HG03159 (cell line): ENCODE measurements at regions not wholly inside any gene's neighbourhood (a gene's known extent, or its start where the extent isn't known, plus 50 kb on each side); places are given as distances from the start of the nearest gene placed in this dataset.
"Not testable (repeated sequence)": the region's sequence is repeated elsewhere in the genome, so short reads cannot be mapped to it uniquely, and the experiment has no call there.

ENCODE experiments used
- ATAC-seq: cut with Tn5 transposase; IDR thresholded peaks from one replicate; pipeline ENCODE4 v1.9.1; 2021; ENCODE audit warnings: mild to moderate bottlenecking, moderate library complexity; ENCODE audit not compliant: unreplicated experiment

- no peak for ATAC-seq
Measured at GRCh38 chr6:43893073-43893472, 123.1 kb downstream of the VEGFA start.

DNA sequence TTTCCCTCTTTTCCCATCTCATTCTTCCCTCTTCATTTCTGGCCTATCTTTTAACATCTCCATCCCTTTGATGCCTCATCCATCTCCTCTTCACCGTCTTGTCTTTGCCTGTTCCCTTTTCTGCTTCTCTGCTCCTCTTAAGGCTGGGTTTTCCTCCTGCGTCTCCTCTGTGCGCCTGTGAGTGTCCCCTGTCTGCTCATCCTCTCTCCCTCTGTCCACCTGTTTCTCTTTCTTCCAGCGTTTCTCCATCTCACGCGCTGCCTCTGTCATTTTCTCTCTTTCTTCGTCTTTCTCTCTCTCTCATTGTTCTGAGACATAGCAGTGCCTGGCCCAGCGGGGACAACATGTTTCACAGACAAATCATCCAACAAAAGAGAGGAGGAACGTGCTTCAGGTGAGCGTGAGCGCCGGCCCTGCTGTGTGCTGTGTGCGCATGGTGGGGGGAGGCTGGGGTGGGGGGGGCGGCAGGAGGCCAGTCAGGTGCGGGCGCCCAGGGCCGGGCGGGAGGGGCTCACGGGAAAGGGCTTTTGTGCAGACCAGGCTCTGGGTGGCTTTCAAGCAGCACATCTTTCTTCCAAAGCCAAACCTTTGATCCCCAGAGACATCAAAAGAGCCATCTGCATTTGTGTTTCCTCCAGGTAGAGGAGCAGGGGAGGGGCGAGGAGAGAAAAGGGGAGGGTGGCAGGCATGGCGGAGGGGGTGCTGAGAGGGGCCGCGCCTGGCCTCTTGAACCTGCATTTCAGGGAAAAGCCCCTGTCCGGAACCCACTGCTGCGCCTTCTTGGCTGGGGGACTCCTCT lies 121.3 kb downstream of the VEGFA start:
- no peak for ATAC-seq

GRCh38 chr6:43890197-43891062 lies 120.4 kb downstream of the VEGFA start:
- ATAC-seq = no peak

DNA sequence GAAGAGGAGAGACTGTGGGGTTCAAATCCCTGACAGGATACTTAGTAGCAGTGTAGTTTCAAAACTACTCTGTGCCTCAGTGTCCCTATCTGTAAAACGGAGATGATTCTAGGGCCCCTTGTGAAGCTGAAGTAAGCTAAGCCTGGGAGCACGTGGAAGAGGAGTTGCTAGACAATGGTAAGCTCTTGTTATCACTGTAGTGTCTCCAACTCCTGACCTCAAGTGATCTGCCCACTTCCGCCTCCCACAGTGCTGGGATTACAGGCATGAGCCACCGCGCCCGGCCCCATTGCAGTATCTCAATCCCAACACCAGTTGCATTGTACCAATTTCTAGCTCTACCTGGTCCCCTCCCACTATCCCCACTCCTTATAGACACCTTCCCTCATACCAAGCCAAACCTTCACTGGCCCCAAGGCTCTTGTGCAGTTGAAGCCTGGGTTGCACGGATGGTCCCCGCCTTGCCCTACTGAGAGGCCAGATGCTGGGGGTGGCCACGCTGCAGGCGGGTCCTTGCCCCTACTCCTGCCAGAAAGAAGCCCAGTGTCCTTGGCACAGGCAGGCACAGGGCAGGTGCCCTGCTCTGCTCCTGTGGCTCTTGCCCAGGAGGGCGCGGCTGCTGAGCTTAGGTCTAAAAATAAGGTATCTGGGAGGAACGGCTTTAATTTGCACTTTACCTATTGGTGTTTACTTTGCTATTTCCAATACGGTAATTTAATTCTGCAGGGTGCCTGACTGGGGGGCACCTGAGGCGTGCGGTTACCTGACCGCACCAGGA lies 118.1 kb downstream of the VEGFA start:
- no peak for ATAC-seq

GRCh38 chr6:43887340-43887858 lies 117.4 kb downstream of the VEGFA start:
- no peak for ATAC-seq

- no peak for ATAC-seq
Measured at GRCh38 chr6:43886717-43887339, 116.8 kb downstream of the VEGFA start.

DNA sequence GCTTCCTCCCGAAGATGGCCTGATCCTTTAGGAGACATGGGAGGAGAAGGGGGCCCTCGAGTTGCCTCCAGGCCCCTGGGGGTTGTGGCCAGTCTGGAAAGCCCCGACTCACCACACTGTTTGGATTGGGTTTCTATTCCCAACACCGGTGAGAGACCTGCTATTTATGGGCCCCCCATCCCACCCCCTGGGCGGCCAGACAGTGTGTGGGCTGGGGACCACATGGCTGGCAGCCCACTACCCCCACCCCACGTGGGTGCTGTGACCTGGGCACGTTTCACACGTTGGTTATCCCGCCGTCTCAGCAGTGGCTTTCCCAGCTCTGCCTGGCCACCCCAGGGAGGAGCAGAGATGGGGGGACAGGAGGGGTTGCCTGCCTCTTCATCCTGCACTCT lies 116.1 kb downstream of the VEGFA start:
- ATAC-seq = no peak

GRCh38 chr6:43885399-43886066 lies 115.5 kb downstream of the VEGFA start:
- ATAC-seq = no peak

GRCh38 chr6:43884652-43885022 lies 114.6 kb downstream of the VEGFA start:
- no peak for ATAC-seq

- ATAC-seq = peak; percentile 49
Measured at GRCh38 chr6:43883847-43884651, 114.0 kb downstream of the VEGFA start.

DNA sequence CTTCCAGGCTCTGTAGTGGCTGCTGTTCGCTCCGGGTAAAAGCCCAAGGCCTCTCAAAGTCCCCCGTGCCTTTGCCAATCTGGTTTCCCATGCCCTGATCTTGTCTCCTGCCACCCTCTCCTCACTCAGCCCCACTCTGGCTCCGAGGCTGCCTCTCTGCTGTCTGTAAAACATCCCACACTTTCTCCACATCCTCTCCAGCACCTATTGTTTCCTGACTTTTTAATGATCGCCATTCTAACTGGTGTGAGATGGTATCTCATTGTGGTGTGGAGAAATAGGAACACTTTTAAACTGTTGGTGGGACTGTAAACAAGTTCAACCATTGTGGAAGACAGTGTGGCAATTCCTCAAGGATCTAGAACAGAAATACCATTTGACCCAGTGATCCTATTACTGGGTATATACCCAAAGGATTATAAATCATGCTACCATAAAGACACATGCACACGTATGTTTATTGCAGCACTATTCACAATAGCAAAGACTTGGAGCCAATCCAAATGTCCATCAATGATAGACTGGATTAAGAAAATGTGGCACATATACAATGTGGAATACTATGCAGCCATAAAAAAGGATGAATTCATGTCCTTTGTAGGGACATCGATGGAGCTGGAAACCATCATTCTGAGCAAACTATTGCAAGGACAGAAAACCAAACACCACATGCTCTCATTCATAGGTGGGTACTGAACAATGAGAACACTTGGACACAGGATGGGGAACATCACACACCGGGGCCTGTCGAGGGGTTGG lies 112.9 kb downstream of the VEGFA start:
- not testable (repeated sequence) for ATAC-seq

DNA sequence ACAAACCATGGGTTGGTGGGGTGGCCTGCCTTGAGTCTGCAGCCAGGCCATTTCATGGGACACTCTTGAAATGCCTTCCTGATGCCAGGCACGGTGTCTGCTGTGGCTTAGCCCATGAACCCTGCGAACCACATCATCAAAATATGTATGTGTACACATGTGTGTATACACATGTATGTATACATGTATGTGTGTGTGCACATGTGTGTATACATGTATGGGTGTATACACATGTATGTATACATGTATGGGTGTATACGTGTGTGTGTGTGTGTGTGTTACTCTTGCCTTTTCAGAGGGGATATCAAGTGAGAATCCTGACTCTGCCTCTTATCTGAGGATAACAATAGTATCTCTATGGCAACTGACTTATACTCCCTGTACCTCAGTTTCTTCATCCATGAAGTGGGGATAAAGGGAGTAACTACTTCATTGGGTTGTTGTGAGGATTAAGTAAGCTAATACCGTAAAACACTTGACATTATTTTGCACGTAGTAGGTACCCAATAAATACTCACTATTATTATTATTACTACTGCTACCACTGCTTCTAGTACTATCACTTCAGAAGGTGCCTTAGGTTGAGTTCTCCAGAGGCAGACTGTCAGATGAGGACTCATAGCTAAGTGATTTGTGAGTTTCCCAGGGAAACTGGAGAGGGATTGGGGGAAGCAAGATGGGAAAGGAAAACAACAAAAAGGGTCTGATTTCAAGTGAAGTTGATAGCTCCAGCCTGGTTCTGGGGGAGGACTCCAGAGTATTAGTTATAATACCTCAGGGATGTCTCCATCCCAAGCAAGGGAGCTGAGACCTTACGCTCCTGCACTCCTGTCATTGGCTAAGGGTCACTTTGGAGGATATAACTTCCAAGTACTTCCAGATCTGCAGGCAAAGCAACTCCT lies 110.5 kb downstream of the VEGFA start:
- no peak for ATAC-seq

DNA sequence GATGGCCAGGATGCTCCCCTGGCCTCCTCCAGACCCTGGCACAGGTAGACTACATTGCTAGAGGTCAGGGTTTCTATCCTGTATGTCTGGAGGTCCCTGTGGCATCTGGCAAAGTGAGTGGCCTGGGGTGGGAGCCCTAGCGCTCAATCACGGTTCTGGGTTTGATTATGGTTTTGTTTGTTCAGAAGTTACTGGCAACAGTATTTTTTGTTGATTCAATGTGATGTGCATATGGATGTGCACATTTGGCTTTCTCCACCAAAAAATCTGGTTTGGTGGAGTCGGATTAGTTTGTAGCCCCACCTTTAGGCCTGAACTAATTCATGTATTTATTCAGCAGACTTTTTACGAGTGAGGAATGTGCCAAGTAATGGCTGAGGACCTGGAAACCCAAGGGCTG lies 109.7 kb downstream of the VEGFA start:
- ATAC-seq = no peak

DNA sequence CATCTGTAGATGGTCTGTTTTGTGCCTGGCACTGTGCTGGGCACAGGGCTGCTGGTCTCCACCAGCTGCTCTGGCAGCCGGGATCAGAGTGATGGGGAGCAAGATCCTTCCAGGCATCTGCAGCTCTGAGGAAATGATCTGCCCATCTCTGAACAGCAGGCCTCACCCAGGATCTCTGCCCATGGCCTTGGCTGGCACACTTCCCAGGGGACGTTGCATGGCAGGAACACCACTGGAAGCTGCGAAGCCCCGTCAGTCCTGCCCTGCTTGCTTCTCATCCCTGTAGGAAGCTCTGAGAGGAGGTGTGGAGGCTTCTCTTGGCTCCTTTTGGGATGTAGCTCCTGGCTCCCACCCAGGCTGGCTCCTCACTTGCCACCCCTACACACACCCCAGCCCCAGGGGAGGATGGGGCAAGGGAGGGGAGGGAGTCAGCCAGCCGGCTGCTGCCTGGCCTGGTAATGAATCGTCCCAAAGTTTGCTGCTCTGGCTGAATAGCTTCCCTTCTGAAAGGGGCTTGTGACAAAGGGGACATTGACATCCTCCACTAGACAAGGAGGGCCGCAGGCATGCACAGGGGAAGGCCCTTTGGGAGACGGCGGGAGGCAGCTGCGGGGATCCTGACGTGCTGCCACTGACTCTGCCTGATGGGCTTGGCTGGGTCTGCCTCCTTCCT lies 108.9 kb downstream of the VEGFA start:
- ATAC-seq = no peak

- ATAC-seq = no peak
Measured at GRCh38 chr6:43878127-43878634, 108.2 kb downstream of the VEGFA start.

GRCh38 chr6:43877463-43878126 lies 107.6 kb downstream of the VEGFA start:
- ATAC-seq = no peak
